Hepatocyte (in vitro differentiated cells): ENCODE measurements at regions not wholly inside any gene's neighbourhood (a gene's known extent, or its start where the extent isn't known, plus 50 kb on each side); places are given as distances from the start of the nearest gene placed in this dataset.

Experiments used
- DNase-seq: peaks from one replicate; pipeline ENCODE4 v3.0.0-alpha.2; 2016; ENCODE audit warnings: low spot score
- H2AFZ ChIP-seq: fragments of 200-600 bp; sonication (generic); 2 replicates; pipeline ENCODE4 v1.6.0; 2016; ENCODE audit warnings: antibody characterized with exemption, mild to moderate bottlenecking
- H3K27ac ChIP-seq: fragments of 200-600 bp; sonication (generic); 2 replicates; pipeline ENCODE4 v1.5.1; 2016; ENCODE audit warnings: mild to moderate bottlenecking
- H3K27me3 ChIP-seq: fragments of 200-600 bp; sonication (generic); 2 replicates; pipeline ENCODE4 v1.6.1; 2016
- H3K36me3 ChIP-seq: fragments of 200-600 bp; sonication (generic); replicated peaks from 2 replicates; pipeline ENCODE4 v1.5.1; 2016; ENCODE audit warnings: low read depth; ENCODE audit not compliant: insufficient read depth
- H3K4me1 ChIP-seq: fragments of 200-600 bp; sonication (generic); 2 replicates; pipeline ENCODE4 v1.5.1; 2016; ENCODE audit warnings: mild to moderate bottlenecking, moderate library complexity; ENCODE audit not compliant: insufficient read depth
- H3K4me2 ChIP-seq: fragments of 200-600 bp; sonication (generic); 2 replicates; pipeline ENCODE4 v1.6.0; 2016
- H3K4me3 ChIP-seq: fragments of 200-600 bp; sonication (generic); 2 replicates; pipeline ENCODE4 v1.5.1; 2016; ENCODE audit warnings: mild to moderate bottlenecking
- H3K79me2 ChIP-seq: fragments of 200-600 bp; sonication (generic); 2 replicates; pipeline ENCODE4 v1.6.0; 2017; ENCODE audit warnings: mild to moderate bottlenecking
- H3K9me2 ChIP-seq: fragments of 200-600 bp; sonication (generic); replicated peaks from 2 replicates; pipeline ENCODE4 v1.6.0; 2017; ENCODE audit warnings: mild to moderate bottlenecking; ENCODE audit not compliant: insufficient read depth
- H3K9me3 ChIP-seq: fragments of 200-600 bp; sonication (generic); 2 replicates; pipeline ENCODE4 v1.5.1; 2016; ENCODE audit warnings: low read depth, mild to moderate bottlenecking
- H4K20me1 ChIP-seq: fragments of 200-600 bp; sonication (generic); 2 replicates; pipeline ENCODE4 v1.6.0; 2016; ENCODE audit warnings: mild to moderate bottlenecking; ENCODE audit not compliant: insufficient read depth, poor library complexity, severe bottlenecking
- CTCF ChIP-seq: fragments of 200-600 bp; sonication (generic); IDR thresholded peaks from 2 replicates; pipeline ENCODE4 v1.5.1; 2016; ENCODE audit warnings: antibody characterized with exemption, mild to moderate bottlenecking; ENCODE audit not compliant: poor library complexity
- EZH2 ChIP-seq: fragments of 200-600 bp; sonication (generic); IDR thresholded peaks from 2 replicates; pipeline ENCODE4 v1.6.1; 2016; ENCODE audit warnings: antibody characterized with exemption, mild to moderate bottlenecking, borderline replicate concordance
- EZH2phosphoT487 ChIP-seq: fragments of 200-600 bp; sonication (generic); IDR thresholded peaks from one replicate; pipeline ENCODE4 v1.6.1; 2018; ENCODE audit warnings: antibody characterized with exemption, mild to moderate bottlenecking, low read depth, moderate library complexity; ENCODE audit not compliant: unreplicated experiment, severe bottlenecking
- WGBS: methylation state at CpG from one replicate; pipeline ENCODE4 v1.1.6; 2016; ENCODE audit warnings: low lambda C conversion rate; ENCODE audit errors: missing lambda C conversion rate; 5-methylcytosine and 5-hydroxymethylcytosine counted together

DNA sequence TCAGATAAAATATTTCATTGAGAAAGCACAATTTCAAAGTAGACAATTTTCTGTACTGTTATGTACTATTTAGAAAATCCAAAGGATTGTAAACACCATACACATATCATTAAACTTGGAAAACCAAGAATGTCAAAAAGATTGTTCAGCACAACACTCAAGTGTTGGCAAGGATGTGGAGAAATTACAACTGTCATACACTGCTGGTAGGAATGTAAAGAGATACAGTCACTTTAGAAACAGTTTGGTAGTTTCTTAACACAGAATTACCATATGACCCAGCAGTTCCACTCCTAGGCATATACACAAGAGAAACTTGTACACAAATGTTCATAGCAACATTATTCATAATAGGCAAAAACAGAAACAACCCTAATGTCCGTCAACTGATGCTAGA is 71.2 kb downstream of the OR2K2 start:
- H3K79me2 ChIP-seq: no peaks in the 10 kb centered on the region
- no peaks in the 10 kb centered on the region for H4K20me1 ChIP-seq
- H3K27me3 ChIP-seq: no peaks in the 10 kb centered on the region
- no peak for TF ChIP-seq CTCF
- TF ChIP-seq EZH2: no peak
- TF ChIP-seq EZH2phosphoT487: no peak
- H3K9me3 ChIP-seq: no peaks in the 10 kb centered on the region
- H3K36me3 ChIP-seq: no peaks in the 10 kb centered on the region
- H3K4me1 ChIP-seq: no peaks in the 10 kb centered on the region
- no peak overlapping the region for H3K4me3 ChIP-seq
- H3K4me2 ChIP-seq: no peak overlapping the region
- no peak overlapping the region for H3K27ac ChIP-seq
- 50% methylated on average over 1 of the region's 1 CpG for WGBS
- H3K9me2 ChIP-seq: no peaks in the 10 kb centered on the region
- no peak overlapping the region for H2AFZ ChIP-seq
- DNase-seq: no peak

- no peak overlapping the region for H3K27ac ChIP-seq
- H3K9me3 ChIP-seq: no peaks in the 10 kb centered on the region
- no peaks in the 10 kb centered on the region for H3K79me2 ChIP-seq
- no peaks in the 10 kb centered on the region for H3K36me3 ChIP-seq
- no peak overlapping the region for H3K4me2 ChIP-seq
- DNase-seq: peak; percentile 38
- TF ChIP-seq EZH2 (no peak), EZH2phosphoT487 (no peak), CTCF (no peak)
- no peak overlapping the region for H2AFZ ChIP-seq
- H3K4me1 ChIP-seq: no peaks in the 10 kb centered on the region
- no peak overlapping the region for H3K4me3 ChIP-seq
- WGBS: 89% methylated on average over 1 of the region's 1 CpG
- no peaks in the 10 kb centered on the region for H3K9me2 ChIP-seq
- no peaks in the 10 kb centered on the region for H3K27me3 ChIP-seq
- H4K20me1 ChIP-seq: no peaks in the 10 kb centered on the region
These were observed 71.7 kb downstream of the OR2K2 start for GRCh38 chr9:111258209-111258874.

- no peak for TF ChIP-seq EZH2phosphoT487
- TF ChIP-seq EZH2: no peak
- TF ChIP-seq CTCF: no peak
- 92% methylated on average over 4 of the region's 4 CpGs for WGBS
- no peak overlapping the region for H3K4me3 ChIP-seq
These were observed 76.1 kb downstream of the OR2K2 start for GRCh38 chr9:111253742-111254437.

More at GRCh38 chr9:111253742-111254437, 76.1 kb downstream of the OR2K2 start:
- Histone ChIP-seq H4K20me1 (no peaks in the 10 kb centered on the region), H2AFZ (no peak overlapping the region), H3K9me3 (no peaks in the 10 kb centered on the region), H3K79me2 (no peaks in the 10 kb centered on the region), H3K27ac (no peak overlapping the region), H3K4me1 (no peaks in the 10 kb centered on the region), H3K9me2 (no peaks in the 10 kb centered on the region), H3K36me3 (no peaks in the 10 kb centered on the region), H3K27me3 (no peaks in the 10 kb centered on the region), H3K4me2 (no peak overlapping the region)
- DNase-seq: no peak
